HG03460 (cell line): ENCODE measurements at regions not wholly inside any gene's neighbourhood (a gene's known extent, or its start where the extent isn't known, plus 50 kb on each side); places are given as distances from the start of the nearest gene placed in this dataset.
"Not testable (repeated sequence)": the region's sequence is repeated elsewhere in the genome, so short reads cannot be mapped to it uniquely, and the experiment has no call there.

Source experiments
- ATAC-seq: cut with Tn5 transposase; IDR thresholded peaks from one replicate; pipeline ENCODE4 v1.9.1; 2021; ENCODE audit not compliant: unreplicated experiment

DNA sequence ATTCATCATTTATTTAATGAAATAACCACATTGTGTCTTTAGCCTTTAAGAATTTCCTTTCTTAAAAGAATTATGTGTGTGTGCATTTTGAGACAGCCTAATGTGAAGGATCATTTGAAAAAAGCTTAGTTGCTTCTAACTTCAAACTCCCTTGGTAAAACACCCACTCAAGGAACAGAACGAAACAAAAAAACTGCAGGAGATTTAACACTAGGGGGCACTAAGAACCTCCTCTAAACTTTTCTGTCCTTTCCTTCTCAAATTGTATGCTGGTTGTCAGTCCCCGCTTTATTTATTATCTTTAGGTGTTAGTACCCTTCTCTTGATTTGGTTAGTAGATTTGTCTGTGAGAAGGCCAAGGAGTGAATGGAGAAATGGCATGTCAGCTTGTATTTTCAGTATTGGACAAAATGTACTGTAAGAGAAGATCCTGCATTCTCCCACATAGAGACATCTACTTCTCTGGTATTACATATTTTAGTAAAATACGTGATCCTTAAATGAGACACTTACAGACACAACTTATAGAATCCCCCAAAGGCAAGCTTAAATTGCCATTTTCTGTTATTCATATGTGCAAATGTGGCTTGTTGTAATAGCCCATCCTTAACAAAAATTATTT is 229.7 kb downstream of the MRPS30 start:
- ATAC-seq: peak; percentile 68

DNA sequence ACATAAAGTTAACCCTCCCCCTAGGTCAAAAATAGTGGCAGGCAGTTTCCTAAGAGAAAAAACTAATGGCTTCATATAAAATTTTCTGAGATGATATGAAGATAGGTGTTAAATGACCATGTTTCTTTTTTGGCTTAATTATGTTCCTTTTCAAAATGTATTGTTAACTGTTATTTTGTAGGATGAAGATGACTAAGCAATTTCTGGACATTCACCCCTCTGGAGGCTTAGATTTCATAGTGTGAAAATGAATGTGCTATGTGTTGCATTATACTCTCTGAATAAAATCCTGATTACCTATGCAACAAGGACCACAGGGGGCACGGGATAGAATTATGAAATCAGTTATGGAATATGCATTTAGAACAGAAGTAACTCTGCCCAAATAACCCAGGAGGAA is 233.5 kb downstream of the MRPS30 start:
- ATAC-seq: no peak

DNA sequence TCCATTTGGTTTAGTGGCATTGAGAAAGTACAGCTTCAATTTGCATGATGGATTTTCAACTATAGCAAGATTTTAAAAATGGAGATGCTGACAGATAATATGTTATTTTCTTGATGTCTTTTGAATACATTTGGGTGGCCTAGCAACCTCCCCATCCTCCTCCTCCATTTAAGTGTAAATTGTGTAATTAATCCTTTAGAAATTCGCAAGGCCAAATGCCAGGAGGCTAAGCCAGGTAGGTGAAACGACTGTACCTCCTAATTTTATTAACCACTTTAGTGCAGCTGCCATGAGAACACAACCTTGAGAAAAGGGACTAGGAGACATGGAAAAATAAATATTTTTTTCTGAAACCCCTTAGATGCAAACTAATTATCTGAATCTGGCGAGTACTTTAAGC is 248.8 kb downstream of the MRPS30 start:
- ATAC-seq: no peak

DNA sequence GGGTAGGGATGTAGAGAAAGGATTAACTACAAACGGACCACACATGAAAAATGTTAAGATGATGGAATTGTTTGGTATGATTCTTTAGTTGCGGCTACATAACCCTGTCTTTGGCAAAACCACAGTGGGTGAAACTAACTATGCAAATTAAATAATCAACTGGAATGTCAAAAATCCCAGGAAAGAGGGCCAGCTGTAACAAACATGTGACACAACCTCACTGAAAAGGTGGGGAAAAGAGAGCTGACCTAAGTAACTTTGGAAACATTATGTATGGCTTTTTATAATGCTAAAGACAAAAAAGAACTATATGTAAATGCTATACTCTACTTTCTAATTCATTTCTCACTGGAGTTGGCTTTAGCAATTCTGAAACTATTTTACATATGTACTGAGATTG is 252.0 kb downstream of the MRPS30 start:
- ATAC-seq: no peak

DNA sequence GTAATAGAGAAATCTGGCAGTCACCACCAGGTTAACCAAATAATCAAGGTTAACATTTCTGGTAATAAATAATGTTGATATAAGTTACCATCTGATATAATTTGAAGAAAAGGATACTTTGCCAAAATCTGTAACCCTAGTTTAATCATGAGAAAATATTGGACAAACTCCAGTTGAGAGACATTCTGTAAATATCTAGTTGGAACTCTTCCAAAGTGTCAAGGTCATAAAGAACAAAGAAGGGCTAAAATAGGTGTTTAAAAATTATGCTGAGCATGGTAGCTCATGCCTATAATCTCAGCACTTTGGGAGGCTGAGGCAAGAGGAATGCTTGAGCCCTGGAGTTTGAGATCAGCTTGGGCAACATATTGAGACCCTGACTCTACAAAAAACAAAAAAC is 253.3 kb downstream of the MRPS30 start:
- ATAC-seq: no peak

DNA sequence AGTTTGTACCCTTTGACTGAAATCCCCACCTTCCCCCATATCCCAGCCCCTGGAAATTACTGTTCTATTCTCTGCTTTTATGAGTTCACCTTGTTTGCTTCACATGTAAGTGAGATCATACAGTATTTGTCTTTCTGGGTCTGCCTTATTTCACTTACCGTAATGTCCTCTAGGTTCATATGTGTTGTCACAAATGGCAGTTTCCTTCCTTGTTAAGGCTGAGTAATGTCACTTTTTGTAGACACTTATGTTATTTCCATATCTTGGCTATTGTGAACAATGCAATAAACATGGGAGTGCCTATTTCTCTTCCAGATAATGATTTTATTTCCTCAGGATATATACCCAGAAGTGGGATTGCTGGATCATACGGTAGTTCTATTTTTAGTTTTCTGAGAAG is 272.3 kb downstream of the MRPS30 start:
- ATAC-seq: no peak

DNA sequence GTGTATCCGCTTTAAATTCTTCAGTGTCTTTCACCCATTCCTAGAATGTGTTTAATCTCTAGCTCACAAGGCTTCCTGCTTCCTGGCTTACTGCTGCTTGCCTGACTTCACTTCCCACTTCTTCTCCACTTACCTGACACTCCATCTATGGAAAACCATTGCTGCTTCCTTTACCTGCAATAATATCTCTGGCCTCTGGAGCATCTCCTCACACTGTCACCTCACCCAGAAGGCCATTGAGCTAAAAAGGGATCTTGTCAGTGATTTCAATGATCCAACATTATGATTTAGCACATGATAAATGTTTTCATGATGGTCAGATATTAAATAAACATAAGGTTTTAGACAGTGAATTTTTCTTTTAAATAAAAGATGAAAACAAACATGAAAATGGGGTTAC is 281.1 kb downstream of the MRPS30 start:
- no peak for ATAC-seq

DNA sequence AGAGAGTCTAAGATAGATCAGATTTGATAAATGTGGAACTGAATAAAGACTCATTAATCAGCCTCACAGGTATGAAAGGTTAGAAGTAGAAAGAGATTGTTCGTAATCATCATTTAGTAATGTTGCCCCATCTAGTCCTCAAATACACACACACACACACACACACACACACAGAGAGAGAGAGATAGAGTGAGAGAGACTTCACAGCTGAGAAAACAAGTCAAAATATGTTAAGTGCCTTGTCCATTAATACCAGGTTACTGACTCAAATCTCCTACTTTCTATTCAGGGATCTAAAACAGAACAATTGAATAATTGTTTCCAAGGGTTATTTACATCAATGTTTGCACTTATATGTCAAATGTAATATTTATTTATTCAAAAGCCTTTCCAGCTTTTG is 284.6 kb downstream of the MRPS30 start:
- no peak for ATAC-seq

DNA sequence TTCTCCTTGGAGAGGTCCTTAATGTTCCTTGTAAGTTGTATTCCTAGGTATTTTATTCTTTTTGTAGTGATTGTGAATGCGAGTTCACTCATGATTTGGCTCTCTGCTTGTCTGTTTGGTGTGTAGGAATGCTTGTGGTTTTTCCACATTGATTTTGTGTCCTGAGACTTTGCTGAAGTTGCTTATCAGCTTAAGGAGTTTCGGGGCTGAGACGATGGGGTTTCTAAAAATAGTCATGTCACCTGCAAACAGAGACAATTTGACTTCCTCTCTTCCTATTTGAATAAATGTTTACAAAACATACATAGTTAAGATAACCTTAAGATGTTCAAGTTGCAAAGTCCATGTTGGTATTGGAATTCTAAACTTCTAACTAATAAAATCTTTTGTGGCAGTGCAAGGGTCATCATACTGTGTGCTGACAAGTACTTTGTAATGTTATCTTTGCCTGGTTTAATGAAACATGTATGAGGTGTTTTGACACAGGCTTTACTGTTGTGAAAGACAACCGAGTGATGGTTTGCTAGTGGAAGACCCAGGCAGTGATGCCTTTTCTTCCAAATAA is 286.2 kb downstream of the MRPS30 start:
- ATAC-seq: no peak

DNA sequence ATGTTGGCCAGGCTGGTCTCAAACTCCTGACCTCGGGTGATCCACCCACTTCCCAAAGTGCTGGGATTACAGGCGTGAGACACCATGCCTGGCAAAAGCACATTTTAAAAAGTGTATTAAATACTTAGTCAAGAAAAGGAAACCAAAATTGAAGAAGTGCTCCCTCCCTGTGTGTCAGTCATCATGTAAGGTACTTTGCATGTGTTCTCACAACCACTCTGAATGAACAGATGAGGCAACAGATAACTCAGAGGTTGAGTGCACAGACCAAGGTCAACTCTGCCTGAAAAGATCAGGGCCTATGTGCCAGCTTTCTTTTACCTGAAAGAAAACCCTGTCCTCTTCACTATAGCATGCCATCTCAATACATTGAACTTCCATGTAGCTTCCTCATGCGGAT is 289.7 kb downstream of the MRPS30 start:
- no peak for ATAC-seq

DNA sequence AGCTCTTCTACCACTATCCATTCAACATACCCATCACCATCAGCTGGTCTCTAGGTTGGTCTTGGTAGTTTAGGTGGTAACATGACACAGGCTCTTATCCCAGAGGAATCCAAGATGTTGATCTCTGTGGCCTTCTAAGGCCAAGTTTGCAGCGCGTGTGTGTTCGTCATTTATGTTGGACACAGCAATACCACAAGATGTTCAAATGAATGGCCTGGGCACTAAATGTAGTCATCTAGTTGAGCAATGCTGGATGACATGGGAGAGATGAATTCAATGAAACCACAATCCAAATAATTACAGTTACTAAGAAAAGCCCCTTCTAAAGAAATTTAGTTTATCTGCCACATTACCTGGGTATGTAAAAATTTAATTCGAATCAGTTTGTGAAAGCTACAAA is 292.4 kb downstream of the MRPS30 start:
- no peak for ATAC-seq

DNA sequence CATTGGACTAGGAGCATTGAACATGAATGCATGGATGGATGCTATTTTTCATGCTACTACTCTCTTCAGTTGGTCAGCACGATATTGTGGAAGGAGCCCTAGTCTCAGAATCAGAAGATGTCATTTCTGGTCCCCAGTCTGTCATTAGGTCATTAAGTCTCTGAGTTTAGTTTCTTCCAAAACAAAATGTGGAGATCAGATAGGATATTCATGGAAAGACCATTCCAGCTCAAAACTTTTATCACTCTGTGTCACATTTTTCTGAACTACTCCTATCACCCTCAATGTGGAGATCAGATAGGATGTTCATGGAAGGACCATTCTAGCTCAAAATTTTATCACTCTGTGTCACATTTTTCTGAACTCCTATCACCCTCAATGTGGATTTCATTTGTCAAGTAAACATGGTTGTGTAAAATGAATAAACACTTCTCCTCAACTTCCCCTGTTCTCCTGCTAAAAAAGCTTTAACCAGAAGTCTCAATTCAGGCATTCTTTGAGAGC is 296.8 kb downstream of the MRPS30 start:
- no peak for ATAC-seq

DNA sequence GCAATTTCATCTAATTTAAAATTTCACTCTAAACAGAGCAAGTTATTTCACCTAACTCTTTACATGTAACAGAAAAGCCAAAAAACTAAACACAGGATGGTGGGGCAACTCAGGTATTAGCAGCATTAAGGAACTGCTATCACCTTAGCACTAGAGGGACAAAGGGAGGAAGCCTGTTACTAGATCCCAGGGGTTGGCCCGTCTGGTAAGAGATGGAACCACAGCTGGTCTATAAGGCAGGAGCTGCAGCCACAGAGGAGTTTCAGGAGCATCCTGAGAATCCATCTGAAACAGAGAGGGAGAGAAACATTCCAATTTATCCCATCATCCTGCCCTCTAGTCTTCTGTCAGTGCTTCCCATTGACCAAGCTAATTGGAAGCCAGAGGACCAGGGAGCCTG is 300.3 kb downstream of the MRPS30 start:
- no peak for ATAC-seq

DNA sequence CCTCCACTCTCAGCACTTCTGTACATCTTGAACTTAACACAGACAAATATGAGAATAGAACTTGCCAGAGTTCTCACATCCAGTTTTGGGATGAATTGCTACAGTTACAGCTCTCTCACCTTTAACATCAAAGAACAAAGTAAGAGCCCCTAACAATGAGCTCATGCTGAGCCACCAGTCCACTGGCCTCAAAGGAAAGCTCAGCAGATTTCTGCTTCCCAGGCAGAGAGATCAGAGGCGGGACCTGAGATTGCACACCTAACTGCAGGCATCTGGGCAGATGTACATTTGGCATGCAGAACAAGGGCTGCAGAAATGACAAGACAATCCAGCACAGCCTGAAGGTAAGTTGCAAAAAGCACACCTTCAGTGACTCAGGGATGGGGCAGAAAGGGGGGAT is 300.9 kb downstream of the MRPS30 start:
- no peak for ATAC-seq

DNA sequence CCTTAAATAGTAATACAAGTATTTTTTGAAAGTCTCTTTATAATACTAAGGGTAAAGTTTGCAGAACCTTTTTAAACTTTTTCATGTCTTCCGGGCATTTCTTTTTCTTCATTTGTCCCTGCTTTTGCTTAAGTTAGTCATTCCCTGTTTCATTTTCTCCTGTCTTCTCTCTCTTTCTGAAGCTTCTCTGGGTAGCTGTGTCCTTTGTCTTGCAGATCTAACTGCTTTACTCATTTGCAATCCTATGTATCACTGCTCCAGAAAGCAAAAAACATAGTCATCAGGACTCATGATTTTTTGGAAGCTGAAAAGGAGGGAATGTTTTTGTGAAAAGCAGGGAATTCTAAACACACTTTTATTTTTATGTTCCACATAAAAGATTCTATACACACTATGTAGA is 301.7 kb downstream of the MRPS30 start:
- no peak for ATAC-seq

DNA sequence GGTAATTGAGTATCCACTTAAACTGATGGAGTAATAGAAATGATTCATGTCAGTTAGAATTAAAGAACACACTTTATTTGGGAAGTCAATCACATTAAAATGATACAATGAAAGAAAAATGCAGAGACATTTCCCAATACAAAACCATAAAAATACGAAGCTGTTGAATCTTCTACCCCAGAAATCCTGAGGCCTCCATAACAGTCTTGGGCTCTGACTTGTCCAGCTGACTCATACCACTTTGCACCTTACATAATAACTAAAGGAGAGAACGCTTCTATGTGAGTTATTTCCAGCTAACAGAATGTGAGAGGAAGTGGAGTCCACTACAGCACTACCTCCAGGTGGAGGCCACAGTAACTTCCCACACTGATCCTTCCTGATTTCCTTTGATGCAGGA is 305.0 kb downstream of the MRPS30 start:
- no peak for ATAC-seq

DNA sequence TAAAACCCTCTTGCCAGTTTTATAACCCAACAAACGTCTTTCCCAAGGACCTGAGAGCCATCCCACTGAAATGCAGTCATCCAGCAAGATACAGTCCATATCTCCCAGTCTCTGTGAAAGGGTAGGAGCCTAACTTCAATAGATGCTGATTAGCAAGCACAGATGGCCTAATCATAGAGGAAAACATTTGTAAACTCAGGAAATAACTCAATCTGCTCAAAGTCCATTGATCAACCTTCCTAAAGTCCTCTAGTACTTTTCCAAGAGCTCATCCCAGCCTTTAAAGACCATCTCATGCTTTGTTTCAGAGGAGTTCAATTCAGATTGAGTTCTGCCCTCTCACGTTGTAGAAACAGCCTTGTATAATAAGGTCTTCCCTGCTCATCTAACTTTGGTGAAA is 324.2 kb downstream of the MRPS30 start:
- no peak for ATAC-seq

DNA sequence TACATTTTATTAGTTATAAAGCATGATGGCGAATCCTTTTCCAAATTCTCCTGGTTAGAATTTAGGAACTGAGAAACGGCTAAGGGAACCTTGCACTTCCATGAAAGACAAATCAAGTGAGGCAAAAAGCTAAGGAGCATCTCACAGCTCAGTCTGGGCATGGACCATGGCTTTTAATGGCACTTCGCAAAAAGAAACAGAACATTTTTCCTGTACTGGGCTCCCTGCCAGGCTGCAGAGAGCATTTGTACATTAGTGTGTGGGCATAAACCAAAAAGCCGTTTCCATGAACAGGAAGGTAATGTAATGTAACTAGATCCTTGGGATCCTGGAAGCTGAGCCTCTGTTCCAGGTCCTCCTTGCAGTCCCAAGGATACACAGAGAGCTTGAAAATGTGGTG is 354.2 kb downstream of the MRPS30 start:
- ATAC-seq: no peak

DNA sequence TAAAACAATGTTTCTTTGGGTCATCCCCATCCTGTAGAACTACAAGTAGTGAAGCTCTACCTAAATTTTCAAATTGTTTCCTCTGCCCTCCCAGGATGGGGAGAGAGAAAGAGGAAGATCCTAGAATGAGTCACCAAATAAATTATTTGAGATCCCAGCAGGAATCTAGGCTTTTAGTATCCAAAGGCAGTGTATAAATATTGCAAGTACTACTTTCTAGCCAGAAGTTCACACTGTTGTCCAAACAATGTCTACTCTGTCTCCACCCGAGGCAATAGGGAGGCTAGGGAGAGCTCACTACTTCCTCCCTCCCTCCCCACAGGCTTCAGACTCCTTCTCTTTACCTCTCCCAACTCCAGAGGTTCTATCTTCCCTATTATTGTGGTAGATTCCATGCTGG is 362.8 kb downstream of the MRPS30 start:
- no peak for ATAC-seq

DNA sequence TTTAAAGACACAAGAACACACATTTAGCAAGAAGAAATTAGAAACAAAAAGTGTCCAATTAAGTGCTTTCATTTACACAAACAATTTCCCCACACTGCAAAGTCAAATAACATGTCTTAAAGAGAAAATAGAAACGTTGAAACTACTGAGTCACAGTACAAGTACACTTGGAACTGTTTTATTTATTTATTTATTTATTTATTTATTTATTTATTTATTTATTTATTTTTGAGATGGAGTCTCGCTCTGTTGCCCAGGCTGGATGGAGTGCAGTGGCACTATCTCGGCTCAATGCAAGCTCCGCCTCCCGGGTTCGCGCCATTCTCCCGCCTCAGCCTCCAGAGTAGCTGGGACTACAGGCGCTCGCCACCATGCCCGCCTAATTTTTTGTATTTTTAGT is 363.9 kb downstream of the MRPS30 start:
- not testable (repeated sequence) for ATAC-seq

DNA sequence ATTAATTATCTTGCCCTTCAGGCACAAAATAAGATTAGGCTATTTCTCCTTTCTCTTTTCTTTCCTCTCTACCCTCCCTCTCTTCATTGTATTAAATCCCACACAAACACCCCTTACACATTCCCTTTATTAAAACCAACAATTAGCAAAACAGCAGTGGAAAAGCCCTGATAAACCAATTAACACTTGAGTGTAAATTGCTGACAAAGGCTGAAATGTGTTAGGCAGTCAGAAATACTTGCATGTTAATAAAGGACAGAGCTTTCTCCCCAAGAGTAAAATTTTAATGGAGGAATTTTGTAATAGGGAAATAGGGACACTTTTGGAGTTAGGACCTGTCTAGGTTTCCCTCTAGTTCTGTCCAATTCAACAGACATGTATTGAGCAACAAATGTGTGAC is 370.9 kb downstream of the MRPS30 start:
- ATAC-seq: no peak

DNA sequence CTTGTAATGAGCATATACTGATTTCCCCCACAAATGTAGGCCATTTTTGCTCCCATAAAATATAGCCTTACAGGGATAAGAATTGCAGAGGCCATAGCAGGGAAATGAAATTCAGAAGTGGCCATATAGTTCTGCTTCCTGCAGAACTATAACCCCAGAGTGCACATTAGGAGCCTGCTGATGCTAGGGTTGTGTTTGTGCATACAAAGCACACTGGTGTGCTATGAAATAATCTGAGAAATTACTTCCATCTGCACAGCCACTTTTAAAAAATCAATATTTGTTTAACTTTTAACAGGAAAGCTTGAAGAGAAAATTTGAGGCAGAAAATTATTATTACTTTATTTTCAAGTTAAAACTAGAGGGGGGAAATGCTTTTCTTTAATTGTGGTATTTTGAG is 380.3 kb downstream of the MRPS30 start:
- ATAC-seq: no peak

DNA sequence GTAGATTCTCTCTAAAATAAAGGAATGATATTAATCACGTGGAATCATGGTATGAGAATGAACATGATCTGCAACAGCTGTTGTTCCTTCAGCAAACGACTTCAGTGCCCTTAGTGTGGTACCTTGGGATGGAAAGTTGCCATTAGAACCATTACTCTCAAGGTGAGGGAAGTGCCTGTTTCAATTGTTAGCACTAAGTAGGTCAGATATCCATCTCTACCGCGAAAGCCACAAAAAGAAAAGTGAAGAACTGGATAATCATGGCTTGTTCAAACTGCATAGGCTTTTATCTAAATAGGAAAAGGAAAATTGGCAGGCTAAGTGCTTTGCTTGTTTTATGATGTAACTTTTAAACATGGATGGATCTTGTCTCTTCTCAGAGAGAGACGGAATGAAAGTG is 380.7 kb downstream of the MRPS30 start:
- ATAC-seq: no peak
